ENCODE measurements at regions not wholly inside any gene's neighbourhood (a gene's known extent, or its start where the extent isn't known, plus 50 kb on each side); places are given as distances from the start of the nearest gene placed in this dataset.

DNA sequence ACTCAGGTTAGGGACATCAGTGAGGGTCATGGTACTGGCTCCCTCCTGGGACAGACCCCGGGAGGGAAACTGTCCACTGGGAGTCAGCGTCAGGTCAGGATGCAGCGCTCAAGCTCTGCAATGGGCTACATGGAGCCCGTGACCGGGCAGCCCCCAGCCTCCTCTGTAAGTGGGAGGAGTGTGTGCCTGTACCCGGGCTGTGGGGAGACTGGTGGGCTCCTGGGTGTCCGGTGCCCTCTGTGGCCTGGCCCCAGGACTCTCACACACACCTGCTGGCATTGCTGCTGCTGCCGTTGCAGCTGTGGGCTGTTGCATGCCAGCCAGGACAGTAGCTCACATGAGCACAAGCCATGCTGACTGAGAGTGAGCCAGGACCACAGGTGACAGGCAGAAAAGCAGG lies 630.3 kb downstream of the TBC1D22A start:
- no peaks in the 10 kb centered on the region for H3K9me3 ChIP-seq (ENCODE audit: control insufficient read depth, insufficient read depth, low read length)
- TF ChIP-seq, protein P1, sequence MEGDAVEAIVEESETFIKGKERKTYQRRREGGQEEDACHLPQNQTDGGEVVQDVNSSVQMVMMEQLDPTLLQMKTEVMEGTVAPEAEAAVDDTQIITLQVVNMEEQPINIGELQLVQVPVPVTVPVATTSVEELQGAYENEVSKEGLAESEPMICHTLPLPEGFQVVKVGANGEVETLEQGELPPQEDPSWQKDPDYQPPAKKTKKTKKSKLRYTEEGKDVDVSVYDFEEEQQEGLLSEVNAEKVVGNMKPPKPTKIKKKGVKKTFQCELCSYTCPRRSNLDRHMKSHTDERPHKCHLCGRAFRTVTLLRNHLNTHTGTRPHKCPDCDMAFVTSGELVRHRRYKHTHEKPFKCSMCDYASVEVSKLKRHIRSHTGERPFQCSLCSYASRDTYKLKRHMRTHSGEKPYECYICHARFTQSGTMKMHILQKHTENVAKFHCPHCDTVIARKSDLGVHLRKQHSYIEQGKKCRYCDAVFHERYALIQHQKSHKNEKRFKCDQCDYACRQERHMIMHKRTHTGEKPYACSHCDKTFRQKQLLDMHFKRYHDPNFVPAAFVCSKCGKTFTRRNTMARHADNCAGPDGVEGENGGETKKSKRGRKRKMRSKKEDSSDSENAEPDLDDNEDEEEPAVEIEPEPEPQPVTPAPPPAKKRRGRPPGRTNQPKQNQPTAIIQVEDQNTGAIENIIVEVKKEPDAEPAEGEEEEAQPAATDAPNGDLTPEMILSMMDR (IDR thresholded peaks at IDR 0.05; ENCODE audit: low read depth, low read length, poor library complexity, severe bottlenecking), result no peak
- TF ChIP-seq EZH2phosphoT487 (IDR thresholded peaks at IDR 0.05; ENCODE audit: borderline replicate concordance, low read length), result no peak

DNA sequence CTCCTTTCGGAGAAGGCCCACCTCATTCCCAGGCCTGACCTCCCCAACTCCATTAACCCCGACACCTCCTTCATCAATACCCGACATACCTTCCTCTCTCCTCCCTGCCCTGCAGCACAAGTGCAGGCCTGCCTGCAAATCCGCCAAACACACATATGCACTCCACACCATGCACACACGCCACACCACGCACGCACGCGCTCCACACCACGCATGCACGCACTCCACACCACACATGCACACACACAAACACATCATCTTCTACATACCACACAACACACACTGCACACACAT lies 629.6 kb downstream of the TBC1D22A start:
- TF ChIP-seq, protein P1 (IDR thresholded peaks at IDR 0.05; ENCODE audit: low read depth, low read length, poor library complexity, severe bottlenecking), result no peak
- no peak for TF ChIP-seq EZH2phosphoT487 (IDR thresholded peaks at IDR 0.05; ENCODE audit: borderline replicate concordance, low read length)

More for the DNA sequence above, 630.3 kb downstream of the TBC1D22A start:
- H4K20me1 ChIP-seq (ENCODE audit: control insufficient read depth, insufficient read depth, low read depth, low read length), result no peaks in the 10 kb centered on the region
- H3K4me2 ChIP-seq (ENCODE audit: low read length), result no peak overlapping the region
- H3K9me2 ChIP-seq (replicated peaks; ENCODE audit: control insufficient read depth, low read length), result no peaks in the 10 kb centered on the region
- no peaks in the 10 kb centered on the region for H3F3A ChIP-seq (ENCODE audit: control insufficient read depth, insufficient read depth)
- H3K79me2 ChIP-seq (ENCODE audit: control insufficient read depth, low read length), result no peaks in the 10 kb centered on the region
- H3K27me3 ChIP-seq (ENCODE audit: control insufficient read depth, low read length), result no peaks in the 10 kb centered on the region
- no peak overlapping the region for H3K4me3 ChIP-seq (ENCODE audit: low read length)
- H3K36me3 ChIP-seq (ENCODE audit: control insufficient read depth, low read length), result no peaks in the 10 kb centered on the region
- no peaks in the 10 kb centered on the region for H3K4me1 ChIP-seq (ENCODE audit: control insufficient read depth, low read length)
- no peak overlapping the region for H3K27ac ChIP-seq (ENCODE audit: low read depth, low read length)

DNA sequence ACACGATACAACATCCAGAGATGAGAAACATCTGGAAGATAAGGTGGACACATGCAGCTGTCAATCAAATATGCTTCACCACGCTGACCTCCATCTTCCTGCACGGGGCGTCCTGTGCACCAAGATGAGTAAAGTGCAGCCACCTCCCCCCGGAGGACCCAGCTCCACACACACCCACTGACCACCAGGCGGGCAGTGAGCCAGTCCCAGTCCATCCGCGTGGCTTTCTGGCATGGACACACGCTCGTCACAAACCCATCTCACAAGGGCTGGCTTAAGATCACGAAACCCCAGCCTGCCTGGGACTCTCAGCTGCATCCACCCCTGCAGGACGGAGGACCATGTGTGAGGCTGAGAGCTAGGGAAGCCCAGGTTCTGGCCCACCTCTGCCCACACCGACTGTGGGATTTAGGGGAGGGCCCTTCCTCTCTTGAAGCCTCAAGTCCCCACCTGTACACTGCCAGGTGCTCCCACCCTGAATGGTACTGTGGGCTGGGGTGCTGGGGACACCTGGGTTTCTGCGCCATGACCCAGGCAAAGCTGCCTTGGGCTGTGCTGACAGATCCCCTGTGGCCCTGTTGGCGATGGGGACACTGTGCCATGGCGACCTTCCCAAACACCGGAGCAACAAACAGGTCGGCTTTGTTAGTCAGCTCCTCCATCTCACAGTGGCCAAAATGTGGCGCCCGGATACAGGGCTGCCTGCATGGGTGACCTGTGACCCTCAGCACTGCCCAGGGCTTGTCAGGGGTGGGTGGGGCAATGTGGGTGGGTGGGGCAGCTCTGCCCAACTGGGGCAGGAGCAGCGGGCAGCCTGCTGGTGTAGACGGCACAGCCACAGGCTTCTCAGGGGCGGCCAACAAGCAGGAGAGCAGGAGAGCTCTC lies 629.0 kb downstream of the TBC1D22A start:
- TF ChIP-seq, protein P1 (IDR thresholded peaks at IDR 0.05; ENCODE audit: low read depth, low read length, poor library complexity, severe bottlenecking), result no peak
- no peak for TF ChIP-seq EZH2phosphoT487 (IDR thresholded peaks at IDR 0.05; ENCODE audit: borderline replicate concordance, low read length)
- Histone ChIP-seq H4K20me1 (ENCODE audit: control insufficient read depth, insufficient read depth, low read depth, low read length) (no peaks in the 10 kb centered on the region), H3K9me3 (ENCODE audit: control insufficient read depth, insufficient read depth, low read length) (no peaks in the 10 kb centered on the region), H3K79me2 (ENCODE audit: control insufficient read depth, low read length) (no peaks in the 10 kb centered on the region), H3K4me2 (ENCODE audit: low read length) (no peak overlapping the region), H3K27me3 (ENCODE audit: control insufficient read depth, low read length) (no peaks in the 10 kb centered on the region), H3K9me2 (replicated peaks; ENCODE audit: control insufficient read depth, low read length) (no peaks in the 10 kb centered on the region), H3K27ac (ENCODE audit: low read depth, low read length) (no peak overlapping the region), H3K4me3 (ENCODE audit: low read length) (no peak overlapping the region), H3F3A (ENCODE audit: control insufficient read depth, insufficient read depth) (no peaks in the 10 kb centered on the region), H3K36me3 (ENCODE audit: control insufficient read depth, low read length) (no peaks in the 10 kb centered on the region), H3K4me1 (ENCODE audit: control insufficient read depth, low read length) (no peaks in the 10 kb centered on the region)

More for the DNA sequence above, 629.6 kb downstream of the TBC1D22A start:
- H4K20me1 ChIP-seq (ENCODE audit: control insufficient read depth, insufficient read depth, low read depth, low read length), result no peaks in the 10 kb centered on the region
- H3K36me3 ChIP-seq (ENCODE audit: control insufficient read depth, low read length), result no peaks in the 10 kb centered on the region
- no peaks in the 10 kb centered on the region for H3K79me2 ChIP-seq (ENCODE audit: control insufficient read depth, low read length)
- no peaks in the 10 kb centered on the region for H3K9me3 ChIP-seq (ENCODE audit: control insufficient read depth, insufficient read depth, low read length)
- no peaks in the 10 kb centered on the region for H3K27me3 ChIP-seq (ENCODE audit: control insufficient read depth, low read length)
- H3K4me2 ChIP-seq (ENCODE audit: low read length), result no peak overlapping the region
- H3K4me3 ChIP-seq (ENCODE audit: low read length), result no peak overlapping the region
- no peaks in the 10 kb centered on the region for H3F3A ChIP-seq (ENCODE audit: control insufficient read depth, insufficient read depth)
- H3K27ac ChIP-seq (ENCODE audit: low read depth, low read length), result no peak overlapping the region
- H3K4me1 ChIP-seq (ENCODE audit: control insufficient read depth, low read length), result no peaks in the 10 kb centered on the region
- H3K9me2 ChIP-seq (replicated peaks; ENCODE audit: control insufficient read depth, low read length), result no peaks in the 10 kb centered on the region
